NCI-H187 (cell line): ENCODE measurements at regions not wholly inside any gene's neighbourhood (a gene's known extent, or its start where the extent isn't known, plus 50 kb on each side); places are given as distances from the start of the nearest gene placed in this dataset.
"Not testable (repeated sequence)": the region's sequence is repeated elsewhere in the genome, so short reads cannot be mapped to it uniquely, and the experiment has no call there.

Experiments used
- DNase-seq, 2 experiments: peaks; one replicate each; lab custom pipeline; 2025; lab: John Stamatoyannopoulos, UW

DNA sequence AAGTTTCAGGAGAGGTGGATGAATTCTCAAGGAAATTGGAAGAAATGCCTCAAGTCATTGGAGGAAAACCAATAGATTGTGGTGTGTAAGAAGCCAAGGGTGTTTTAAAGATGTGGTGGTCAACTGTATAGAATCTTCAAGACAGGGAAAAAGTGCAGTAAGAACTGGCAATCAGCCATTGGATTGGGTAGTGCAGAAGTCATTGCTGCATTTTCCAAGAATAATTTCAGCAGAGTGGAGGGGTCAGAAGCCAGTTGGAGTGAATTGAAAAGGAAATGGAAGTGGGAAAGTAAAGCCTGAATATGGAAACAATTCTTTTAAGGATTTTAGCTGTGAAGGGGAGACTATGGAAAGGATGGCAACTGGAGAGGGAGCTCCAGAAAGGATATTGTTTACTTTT lies 128.2 kb upstream of the TMEM170B start:
- no peak for DNase-seq

DNA sequence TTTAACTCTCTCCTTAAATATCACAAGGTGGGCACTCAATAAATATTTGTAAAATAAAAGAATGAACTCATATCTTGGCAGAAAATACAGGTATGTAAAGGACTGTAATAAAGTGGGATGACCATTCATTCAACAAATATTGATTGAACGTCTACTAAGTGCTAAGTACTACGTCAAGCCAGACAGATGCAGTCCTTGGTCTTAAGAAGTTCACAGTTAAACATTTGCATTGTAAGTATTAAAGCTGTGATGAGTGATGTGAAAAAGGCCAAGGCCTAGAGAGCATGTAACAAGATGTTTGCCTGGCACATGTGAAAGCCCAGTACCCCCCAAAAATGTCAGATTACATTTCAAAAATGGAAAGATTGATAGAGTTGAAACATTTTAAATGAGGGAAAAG lies 130.1 kb upstream of the TMEM170B start:
- no peak for DNase-seq

GRCh38 chr6:11404838-11405237 lies 132.7 kb upstream of the TMEM170B start:
- no peak for DNase-seq

DNA sequence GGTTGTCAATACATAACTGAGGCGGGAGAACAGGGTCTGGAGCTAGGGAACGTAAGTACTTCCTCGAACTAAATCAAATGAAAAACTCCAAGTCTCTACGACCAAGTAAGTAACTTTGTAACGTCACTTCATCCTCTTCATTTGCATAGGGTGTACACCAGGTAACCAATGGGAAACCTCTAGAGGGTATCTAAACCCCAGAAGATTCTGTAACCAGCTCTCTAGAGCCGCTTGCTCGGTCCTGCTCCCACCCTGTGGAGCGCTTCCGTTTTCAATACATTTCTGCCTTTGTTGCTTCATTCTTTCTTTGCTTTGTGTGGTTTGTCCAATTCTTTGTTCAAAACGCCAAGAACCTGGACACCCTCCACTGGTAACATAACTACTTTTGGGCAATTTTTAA lies 133.5 kb upstream of the TMEM170B start:
- no peak for DNase-seq

DNA sequence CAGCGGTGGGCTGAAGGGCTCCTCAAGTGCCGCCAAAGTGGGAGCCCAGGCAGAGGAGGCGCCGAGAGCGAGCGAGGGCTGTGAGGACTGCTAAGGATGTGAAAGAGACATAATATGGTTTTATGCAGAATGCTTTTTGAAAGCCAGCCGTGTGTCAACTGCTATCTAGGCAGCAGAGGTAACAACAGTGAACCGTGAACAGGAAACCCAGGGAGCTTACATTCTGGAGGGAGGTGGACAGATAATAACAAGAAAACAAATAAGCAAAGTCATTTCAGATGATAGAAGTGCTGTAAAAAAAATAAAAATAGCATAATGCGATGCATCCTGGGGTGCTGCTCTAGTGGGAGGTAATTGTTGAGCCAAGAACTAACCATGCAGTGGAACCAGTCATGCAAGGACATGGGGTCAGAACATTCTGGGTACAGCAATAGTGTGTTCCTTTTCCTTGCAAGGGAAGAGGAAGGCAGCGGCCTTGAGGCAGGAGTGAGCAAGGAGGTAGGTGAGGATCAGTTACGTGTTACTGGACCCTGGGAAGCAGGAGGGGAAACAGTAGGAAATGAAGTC lies 134.4 kb upstream of the TMEM170B start:
- no peak for DNase-seq

GRCh38 chr6:11402581-11402980 lies 135.0 kb upstream of the TMEM170B start:
- not testable (repeated sequence) for DNase-seq

- not testable (repeated sequence) for DNase-seq
These were observed 135.6 kb upstream of the TMEM170B start for GRCh38 chr6:11401954-11402353.

- no peak for DNase-seq
These were observed 138.9 kb upstream of the TMEM170B start for GRCh38 chr6:11398451-11399326.

DNA sequence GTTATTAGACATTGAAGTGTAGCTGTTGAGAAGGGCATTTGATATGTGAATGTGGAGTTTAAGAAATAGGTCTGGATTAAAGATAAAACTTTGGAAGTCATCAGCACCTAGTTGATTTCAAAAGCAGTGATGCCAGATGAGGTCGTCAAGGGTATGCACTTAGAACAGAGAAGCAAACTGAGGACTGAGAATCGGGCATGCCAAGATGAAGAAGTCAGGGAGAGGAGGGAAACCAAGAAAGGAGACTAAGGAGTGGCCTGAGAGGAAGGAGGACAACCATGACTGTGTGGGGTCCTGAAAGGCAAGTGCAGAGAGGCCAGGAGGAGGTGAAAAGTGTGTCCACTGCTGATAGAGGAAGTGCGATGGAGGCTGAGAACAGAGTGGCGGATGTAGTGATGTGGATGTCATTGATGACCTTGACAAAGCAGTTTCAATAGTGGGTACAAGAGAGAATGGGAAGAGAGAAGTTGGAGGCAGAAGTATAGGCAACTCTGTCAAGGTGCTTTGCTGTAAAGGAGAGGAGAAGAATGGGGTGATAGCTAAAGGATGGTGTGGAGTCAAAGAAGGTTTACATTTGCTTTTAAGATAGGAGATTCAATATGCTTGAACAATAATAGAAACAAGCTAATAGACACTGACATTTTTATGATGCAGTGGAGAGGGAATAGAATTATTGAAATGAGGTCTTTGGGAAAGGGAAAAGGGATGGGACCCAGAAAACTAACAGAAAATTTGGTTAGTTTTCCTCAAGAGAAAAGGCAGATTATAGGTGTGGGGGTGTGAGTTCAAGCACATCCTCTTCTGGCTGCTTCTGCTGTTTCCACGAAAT lies 139.7 kb upstream of the TMEM170B start:
- DNase-seq, result no peak

GRCh38 chr6:11396860-11397259 lies 140.7 kb upstream of the TMEM170B start:
- no peak for DNase-seq

DNA sequence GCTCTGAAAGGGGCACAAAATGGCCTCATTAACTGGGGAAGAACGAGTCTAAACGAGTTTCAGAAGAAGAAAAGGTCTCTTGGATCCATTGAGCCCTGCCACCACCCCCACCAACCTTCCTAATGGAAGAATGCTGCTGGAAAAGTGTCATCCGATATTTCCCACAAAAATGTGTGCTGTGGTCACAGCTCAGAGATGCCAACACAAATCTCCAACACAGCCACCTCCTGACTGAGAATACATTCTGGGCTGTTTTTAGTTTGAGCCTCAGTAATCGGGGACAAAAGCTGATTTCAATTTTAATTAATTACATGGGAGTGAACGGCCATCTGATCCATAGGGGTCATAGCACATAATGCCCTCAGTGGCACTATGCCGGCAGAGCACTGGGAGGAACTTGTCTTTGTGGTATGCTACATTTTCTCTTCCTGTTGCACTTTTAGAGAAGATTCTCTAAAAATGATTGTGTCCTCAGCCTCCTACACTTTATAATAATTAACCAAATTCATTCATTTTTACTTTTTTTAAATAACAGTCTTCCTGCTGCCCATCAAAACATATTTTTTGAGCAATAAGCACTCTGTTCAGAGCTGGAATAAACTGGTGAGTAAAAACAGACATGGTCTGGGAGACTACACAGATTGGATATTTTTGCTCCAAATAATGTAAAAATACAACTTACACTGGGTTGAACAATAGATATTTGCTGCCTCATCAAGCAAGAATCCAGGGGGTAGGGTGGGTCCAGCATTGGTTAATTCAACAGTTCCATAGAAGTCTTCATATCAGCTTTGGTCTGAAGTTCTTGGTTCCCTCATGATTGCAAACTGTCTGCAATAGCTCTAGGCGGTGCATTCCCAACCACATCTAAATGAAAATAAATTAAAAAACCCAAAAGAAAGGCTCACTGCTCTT lies 143.6 kb upstream of the TMEM170B start:
- DNase-seq, result no peak

GRCh38 chr6:11392778-11393507 lies 144.6 kb upstream of the TMEM170B start:
- no peak for DNase-seq

GRCh38 chr6:11391934-11392777 lies 145.4 kb upstream of the TMEM170B start:
- DNase-seq, result no peak

GRCh38 chr6:11389977-11390376 lies 147.6 kb upstream of the TMEM170B start:
- no peak for DNase-seq

- no peak for DNase-seq
These were observed 148.3 kb upstream of the TMEM170B start for GRCh38 chr6:11388983-11389944.

DNA sequence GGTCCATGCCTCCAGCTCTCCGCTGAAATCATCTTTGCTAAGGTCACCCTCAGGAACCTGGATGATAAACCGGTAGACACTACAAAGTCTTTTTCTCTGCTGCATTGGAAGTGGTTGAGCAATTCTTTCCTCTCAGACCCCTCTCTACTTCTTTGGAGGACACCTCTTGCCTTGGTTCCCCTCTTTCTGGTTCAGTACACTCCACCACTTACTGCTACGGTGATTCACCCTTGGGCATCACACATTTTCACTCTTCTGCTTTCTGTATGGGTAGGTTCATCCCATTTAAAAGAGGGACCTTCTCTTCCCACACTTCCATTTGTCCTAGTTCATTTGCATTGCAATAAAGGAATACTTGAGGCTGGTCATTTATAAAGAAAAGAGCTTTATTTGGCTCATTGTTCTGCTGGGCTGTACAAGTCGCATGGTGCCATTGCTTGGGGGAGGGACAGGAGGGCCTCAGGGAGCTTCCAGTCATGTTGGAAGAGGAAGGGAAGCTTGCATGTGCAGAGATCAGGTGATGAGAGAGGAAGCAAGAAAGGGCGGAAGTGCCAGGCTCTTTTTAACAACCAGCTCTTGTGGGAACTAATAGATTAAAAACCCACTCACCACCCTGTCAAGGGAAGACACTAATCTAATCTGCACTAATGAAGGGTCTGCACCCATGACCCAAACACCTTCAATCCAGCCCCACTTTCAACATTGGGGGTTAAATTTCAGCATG lies 149.7 kb upstream of the TMEM170B start:
- no peak for DNase-seq

GRCh38 chr6:11386726-11387125 lies 150.8 kb upstream of the TMEM170B start:
- DNase-seq, result no peak

GRCh38 chr6:11386323-11386722 lies 151.2 kb upstream of the TMEM170B start:
- DNase-seq, result no peak
